LNCaP clone FGC (cell line): ENCODE measurements at regions not wholly inside any gene's neighbourhood (a gene's known extent, or its start where the extent isn't known, plus 50 kb on each side); places are given as distances from the start of the nearest gene placed in this dataset.

Experiments
- DNase-seq: peaks from one replicate; pipeline ENCODE4 v3.0.0-alpha.2; 2011; ENCODE audit warnings: low read depth
- H3K4me3 ChIP-seq: 2 replicates; pipeline ENCODE4 v1.5.1; 2011; ENCODE audit warnings: mild to moderate bottlenecking, low read depth, low read length, control low read depth
- CTCF ChIP-seq: IDR thresholded peaks from 2 replicates; pipeline ENCODE4 v1.5.1; 2012; ENCODE audit warnings: mild to moderate bottlenecking; ENCODE audit not compliant: control insufficient read depth, insufficient read depth; ENCODE audit errors: extremely low read depth

GRCh38 chr1:226793620-226794276 lies 54.7 kb upstream of the ITPKB start:
- TF ChIP-seq CTCF: no peak

GRCh38 chr1:226792368-226792767 lies 53.3 kb upstream of the ITPKB start:
- no peak for DNase-seq
- no peak overlapping the region for H3K4me3 ChIP-seq
- TF ChIP-seq CTCF: no peak

More at GRCh38 chr1:226793620-226794276, 54.7 kb upstream of the ITPKB start:
- DNase-seq: no peak
- no peak overlapping the region for H3K4me3 ChIP-seq

GRCh38 chr1:226790545-226791181 lies 51.6 kb upstream of the ITPKB start:
- no peak overlapping the region for H3K4me3 ChIP-seq
- no peak for DNase-seq
- TF ChIP-seq CTCF: no peak

GRCh38 chr1:226788965-226789364 lies 49.9 kb upstream of the ITPKB start:
- no peak for DNase-seq
- TF ChIP-seq CTCF: no peak
- H3K4me3 ChIP-seq: no peak overlapping the region
